Immature natural killer cell (primary cell): ENCODE measurements at regions not wholly inside any gene's neighbourhood (a gene's known extent, or its start where the extent isn't known, plus 50 kb on each side); places are given as distances from the start of the nearest gene placed in this dataset.
"Not testable (repeated sequence)": the region's sequence is repeated elsewhere in the genome, so short reads cannot be mapped to it uniquely, and the experiment has no call there.

Source experiments
- DNase-seq, 3 donors: peaks; one replicate each; pipeline ENCODE4 v3.0.0; 2022; ENCODE audit warnings: mixed read lengths in 1 of 3
- H3K27ac Mint-ChIP-seq, 6 donors: one replicate each; pipeline ENCODE4 v1.8.0; 2020; ENCODE audit warnings: mixed read lengths in 6 of 6, mild to moderate bottlenecking in 5 of 6, inconsistent platforms in 4 of 6, moderate library complexity in 3 of 6
- H3K27me3 Mint-ChIP-seq, 3 donors: one replicate each; pipeline ENCODE4 v1.8.0; 2020 to 2021; ENCODE audit warnings: low read depth in 3 of 3, mild to moderate bottlenecking in 3 of 3, mixed read lengths in 3 of 3, moderate library complexity in 3 of 3, inconsistent platforms in 1 of 3
- H3K36me3 Mint-ChIP-seq, 3 donors: one replicate each; pipeline ENCODE4 v1.8.0; 2020; ENCODE audit warnings: mixed read lengths in 3 of 3, inconsistent platforms in 2 of 3, mild to moderate bottlenecking in 2 of 3
- H3K4me1 Mint-ChIP-seq, 2 donors: one replicate each; pipeline ENCODE4 v1.8.0; 2020; ENCODE audit warnings: inconsistent platforms in 2 of 2, mild to moderate bottlenecking in 2 of 2, mixed read lengths in 2 of 2, moderate library complexity in 1 of 2
- H3K4me3 Mint-ChIP-seq, 5 donors: one replicate each; pipeline ENCODE4 v1.8.0; 2020; ENCODE audit warnings: mild to moderate bottlenecking in 5 of 5, mixed read lengths in 5 of 5, inconsistent platforms in 3 of 5, moderate library complexity in 3 of 5
- H3K9me3 Mint-ChIP-seq, 6 donors: one replicate each; pipeline ENCODE4 v1.8.0; 2020; ENCODE audit warnings: mild to moderate bottlenecking in 6 of 6, mixed read lengths in 6 of 6, inconsistent platforms in 4 of 6, moderate library complexity in 3 of 6

DNA sequence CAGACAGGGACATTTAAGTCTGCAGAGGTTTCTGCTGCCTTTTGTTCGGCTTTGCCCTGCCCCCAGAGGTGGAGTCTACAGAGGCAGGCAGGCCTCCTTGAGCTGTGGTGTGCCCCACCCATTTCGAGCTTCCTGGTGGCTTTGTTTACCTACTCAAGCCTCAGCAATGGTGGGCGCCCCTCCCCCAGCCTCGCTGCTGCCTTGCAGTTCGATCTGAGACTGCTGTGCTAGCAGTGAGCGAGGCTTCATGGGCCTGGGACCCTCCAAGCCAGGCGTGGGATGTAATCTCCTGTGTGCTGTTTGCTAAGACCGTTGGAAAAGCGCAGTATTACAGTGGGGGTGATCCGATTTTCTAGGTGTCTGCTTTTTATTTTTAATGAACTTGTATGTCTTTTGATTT lies 133.6 kb upstream of the NTRK2 start:
- Mint-ChIP-seq H3K27me3 (peaks cover 6 to 13% (median 8%) of the 10 kb centered on the region in 3 donors), H3K9me3 (peaks cover 8 to 32% (median 17%) of the 10 kb centered on the region in 6 donors)
- DNase-seq, H3K4me3 Mint-ChIP-seq, H3K4me1 Mint-ChIP-seq, H3K27ac Mint-ChIP-seq, H3K36me3 Mint-ChIP-seq: not testable (repeated sequence)

DNA sequence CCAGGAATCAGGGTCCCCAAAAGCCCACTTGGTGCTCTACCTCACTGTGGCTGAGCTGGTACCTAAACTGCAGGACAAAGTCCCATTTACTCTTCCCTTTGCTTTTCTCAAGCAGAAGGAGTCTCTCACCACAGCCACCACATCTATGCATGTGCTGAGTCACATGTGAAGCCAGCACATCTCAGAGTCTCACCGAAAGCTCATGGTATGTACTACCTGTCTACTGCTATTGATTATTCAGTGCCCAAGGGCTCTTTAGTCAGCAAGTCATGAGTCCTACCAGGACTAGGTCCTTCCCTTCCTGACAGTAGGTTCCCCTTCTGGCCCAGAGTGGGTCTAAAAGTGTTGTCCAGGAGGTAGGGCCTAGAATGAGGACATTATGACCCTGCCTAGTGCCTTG lies 130.7 kb upstream of the NTRK2 start:
- no peak for DNase-seq
- Mint-ChIP-seq H3K4me1 (no peaks in the 10 kb centered on the region), H3K9me3 (peaks cover 7 to 32% (median 16%) of the 10 kb centered on the region in 6 donors), H3K27me3 (peaks cover 8 to 13% (median 12%) of the 10 kb centered on the region in 3 donors), H3K4me3 (no peak overlapping the region), H3K27ac (no peak overlapping the region), H3K36me3 (peaks cover 0 to 9% (median 4%) of the 10 kb centered on the region in 3 donors)

DNA sequence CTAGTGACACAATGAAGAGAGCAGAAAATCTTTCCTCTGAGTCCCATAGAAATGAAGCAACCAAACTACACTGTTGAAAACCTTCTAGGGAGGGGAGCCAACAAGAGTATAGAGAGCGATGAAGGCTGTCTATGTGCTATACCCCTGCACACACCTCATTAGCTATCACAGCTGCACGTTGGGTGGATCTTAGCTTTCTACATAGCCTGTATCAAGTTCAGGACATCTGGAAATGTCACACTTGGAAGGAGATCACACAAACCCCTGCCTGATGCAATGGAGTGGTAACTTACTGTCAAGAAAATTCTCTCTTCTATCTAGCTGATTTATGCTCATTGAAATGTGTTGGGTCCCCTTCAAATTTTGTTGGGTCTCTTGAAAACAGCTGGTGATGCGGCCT lies 127.0 kb upstream of the NTRK2 start:
- no peak for DNase-seq
- H3K36me3 Mint-ChIP-seq: peaks cover 0 to 3% (median 3%) of the 10 kb centered on the region in 3 donors
- H3K27me3 Mint-ChIP-seq: peaks cover 2 to 10% (median 3%) of the 10 kb centered on the region in 3 donors
- no peaks in the 10 kb centered on the region for H3K4me1 Mint-ChIP-seq
- peaks cover 2 to 15% (median 5%) of the 10 kb centered on the region in 6 donors for H3K9me3 Mint-ChIP-seq
- H3K4me3 Mint-ChIP-seq: no peak overlapping the region
- no peak overlapping the region for H3K27ac Mint-ChIP-seq

DNA sequence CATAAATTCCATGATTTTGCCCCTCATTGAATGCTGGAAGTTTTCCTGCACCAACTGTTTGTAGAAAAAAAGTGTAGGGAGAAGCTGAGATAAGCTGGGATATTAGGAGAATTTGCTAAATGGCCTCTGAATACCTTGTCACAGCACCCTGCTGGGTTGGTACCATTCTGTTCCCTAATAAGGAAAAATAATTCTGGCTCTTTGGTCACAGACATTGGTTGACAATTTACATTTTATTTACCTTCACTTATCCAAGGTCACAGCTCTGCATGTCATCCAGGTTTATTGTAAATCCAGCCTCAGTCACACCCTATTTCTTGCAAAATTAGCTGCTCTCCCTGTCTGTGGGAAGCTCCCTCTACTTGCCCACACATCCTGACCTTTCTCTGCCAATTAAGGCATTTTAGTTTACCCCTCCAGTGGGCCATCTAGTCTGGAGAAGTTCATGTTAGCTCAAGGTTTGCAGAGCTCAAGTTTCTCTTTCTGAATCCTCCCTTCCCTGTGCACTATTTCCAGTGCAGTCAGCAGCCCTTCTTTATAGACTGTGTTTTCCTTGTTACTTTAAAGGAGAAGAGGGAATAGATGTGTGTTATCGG lies 115.4 kb upstream of the NTRK2 start:
- Mint-ChIP-seq H3K36me3 (no peaks in the 10 kb centered on the region), H3K4me1 (no peaks in the 10 kb centered on the region), H3K9me3 (peaks cover 0 to 1% (median 0%) of the 10 kb centered on the region in 6 donors), H3K27ac (no peak overlapping the region), H3K4me3 (no peak overlapping the region), H3K27me3 (peaks cover 8 to 18% (median 9%) of the 10 kb centered on the region in 3 donors)
- no peak for DNase-seq

DNA sequence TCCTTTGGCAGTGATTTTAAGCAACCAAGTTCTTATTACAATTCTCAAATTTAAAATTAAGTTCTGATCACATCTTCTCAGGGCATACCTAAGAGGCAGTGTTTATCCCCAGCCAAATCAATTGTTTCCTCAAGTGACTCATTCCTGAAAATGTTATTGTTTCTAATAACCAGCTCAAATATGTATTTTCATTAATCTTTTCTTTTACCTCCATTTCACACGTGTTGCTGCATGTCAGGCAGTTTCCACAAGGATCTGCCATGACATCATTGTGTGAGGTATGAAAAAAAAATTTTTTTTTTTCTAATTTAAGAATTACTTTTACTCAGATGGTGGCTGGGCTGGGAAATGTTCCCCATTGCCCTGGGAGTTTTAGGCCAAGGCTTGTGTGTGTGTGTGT lies 113.0 kb upstream of the NTRK2 start:
- H3K4me1 Mint-ChIP-seq: no peaks in the 10 kb centered on the region
- DNase-seq: no peak
- H3K4me3 Mint-ChIP-seq: no peak overlapping the region
- peaks cover 8 to 15% (median 9%) of the 10 kb centered on the region in 3 donors for H3K27me3 Mint-ChIP-seq
- H3K9me3 Mint-ChIP-seq: no peaks in the 10 kb centered on the region
- no peaks in the 10 kb centered on the region for H3K36me3 Mint-ChIP-seq
- H3K27ac Mint-ChIP-seq: no peak overlapping the region

DNA sequence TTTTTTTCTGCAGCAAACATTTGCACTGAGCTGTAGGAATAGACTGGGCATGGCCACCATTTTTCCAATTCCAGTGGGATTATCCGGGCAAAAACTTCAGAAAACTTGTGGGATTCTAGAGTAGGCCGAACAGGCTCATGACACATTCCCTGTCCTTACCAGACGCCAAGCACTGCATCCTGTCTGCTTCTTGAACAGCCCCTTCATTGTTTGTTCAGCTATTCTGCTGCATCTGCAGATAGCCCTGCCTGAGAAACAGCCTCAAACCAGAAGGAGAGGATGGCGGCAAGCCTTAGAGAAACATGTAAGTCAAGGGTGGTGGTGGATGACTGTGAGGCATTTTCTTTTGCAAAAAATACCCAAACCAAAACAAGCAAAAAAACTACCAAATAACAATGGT lies 111.8 kb upstream of the NTRK2 start:
- peaks cover 0 to 3% (median 0%) of the 10 kb centered on the region in 3 donors for H3K36me3 Mint-ChIP-seq
- no peak for DNase-seq
- H3K4me3 Mint-ChIP-seq: no peak overlapping the region
- H3K9me3 Mint-ChIP-seq: peaks cover 0 to 1% (median 0%) of the 10 kb centered on the region in 6 donors
- peaks cover 4 to 15% (median 12%) of the 10 kb centered on the region in 3 donors for H3K27me3 Mint-ChIP-seq
- H3K27ac Mint-ChIP-seq: no peak overlapping the region
- no peaks in the 10 kb centered on the region for H3K4me1 Mint-ChIP-seq

DNA sequence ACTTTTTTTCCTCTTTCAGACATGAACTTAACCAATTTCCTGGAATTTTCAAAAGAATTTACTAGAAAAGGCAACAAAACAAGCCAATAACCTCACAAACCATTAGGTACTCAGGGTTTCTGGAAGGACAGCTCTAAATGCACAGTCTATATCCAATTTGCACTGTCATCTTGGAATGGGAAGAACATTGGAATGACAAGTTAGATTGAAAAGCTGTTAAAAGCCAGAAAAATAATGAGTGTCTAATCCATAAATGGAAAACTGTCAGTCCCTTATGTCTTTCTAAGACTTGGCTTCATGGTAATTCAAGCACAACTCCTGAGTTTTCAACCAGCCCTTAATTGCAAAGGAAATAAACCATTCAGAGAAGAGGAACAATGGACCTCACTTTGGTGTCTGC lies 105.8 kb upstream of the NTRK2 start:
- Mint-ChIP-seq H3K4me3 (no peak overlapping the region), H3K4me1 (no peaks in the 10 kb centered on the region), H3K9me3 (peaks cover 0 to 1% (median 0%) of the 10 kb centered on the region in 6 donors)

DNA sequence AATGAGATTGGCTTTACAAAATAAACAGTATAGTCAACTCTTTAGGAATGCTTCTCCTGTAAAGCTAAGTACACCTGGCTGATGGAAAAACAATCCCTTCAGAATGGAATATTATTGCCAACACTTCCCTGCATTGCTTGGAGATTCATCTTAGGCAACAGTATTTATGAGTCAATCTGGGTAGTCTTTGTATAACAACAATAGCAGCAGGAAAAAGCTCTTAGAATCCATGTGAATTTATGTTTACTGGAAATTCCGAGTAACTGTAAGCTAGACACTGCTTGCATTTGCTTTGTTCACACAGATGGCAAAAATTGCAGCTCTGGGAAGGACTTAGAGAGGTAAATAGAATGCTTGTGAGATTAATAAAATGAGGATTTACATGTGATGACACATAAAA lies 101.7 kb upstream of the NTRK2 start:
- Mint-ChIP-seq H3K36me3 (no peaks in the 10 kb centered on the region), H3K4me1 (no peaks in the 10 kb centered on the region), H3K27ac (no peak overlapping the region), H3K4me3 (no peak overlapping the region), H3K9me3 (no peaks in the 10 kb centered on the region), H3K27me3 (peaks cover 2 to 8% (median 5%) of the 10 kb centered on the region in 3 donors)
- no peak for DNase-seq

More for the DNA sequence above, 105.8 kb upstream of the NTRK2 start:
- H3K27ac Mint-ChIP-seq: no peak overlapping the region
- peaks cover 0 to 3% (median 0%) of the 10 kb centered on the region in 3 donors for H3K36me3 Mint-ChIP-seq
- H3K27me3 Mint-ChIP-seq: peaks cover 5% of the 10 kb centered on the region in 3 donors
- no peak for DNase-seq

DNA sequence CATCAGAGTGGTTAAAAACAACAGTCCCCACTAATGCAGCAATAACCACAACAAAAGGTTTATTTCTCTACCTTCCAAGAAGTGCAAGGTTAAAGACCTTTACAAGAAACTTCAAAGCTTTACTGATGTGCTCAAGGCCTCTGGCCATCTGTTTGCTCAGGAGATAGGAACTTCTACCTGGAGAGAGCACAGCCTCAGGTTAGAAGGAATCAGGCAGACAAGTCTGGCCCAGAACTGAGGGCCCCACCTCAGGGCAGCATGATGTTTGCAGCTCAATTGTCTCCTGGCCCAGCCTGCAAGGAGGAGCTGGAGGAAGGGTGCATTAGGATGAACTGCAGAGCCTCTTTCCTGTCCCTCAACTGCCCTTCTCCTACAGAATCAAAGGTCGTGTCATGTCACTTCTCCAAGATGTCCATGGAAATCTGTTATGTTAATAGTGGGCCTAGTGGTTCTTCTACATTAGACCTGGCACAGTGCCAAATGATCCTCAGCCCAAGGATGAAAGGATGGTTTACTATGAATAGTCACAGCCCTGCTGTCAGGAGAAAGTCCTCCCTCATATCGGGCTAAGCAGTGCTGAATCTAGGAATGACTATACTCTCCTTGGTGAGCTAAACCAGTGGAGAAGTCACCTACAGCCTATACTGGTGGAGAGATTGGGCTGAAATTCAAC lies 98.9 kb upstream of the NTRK2 start:
- H3K27ac Mint-ChIP-seq: no peak overlapping the region
- H3K36me3 Mint-ChIP-seq: no peaks in the 10 kb centered on the region
- H3K4me1 Mint-ChIP-seq: no peaks in the 10 kb centered on the region
- H3K9me3 Mint-ChIP-seq: peaks cover 0 to 3% (median 0%) of the 10 kb centered on the region in 6 donors
- no peak overlapping the region for H3K4me3 Mint-ChIP-seq
- DNase-seq: no peak
- peaks cover 0 to 8% (median 5%) of the 10 kb centered on the region in 3 donors for H3K27me3 Mint-ChIP-seq

DNA sequence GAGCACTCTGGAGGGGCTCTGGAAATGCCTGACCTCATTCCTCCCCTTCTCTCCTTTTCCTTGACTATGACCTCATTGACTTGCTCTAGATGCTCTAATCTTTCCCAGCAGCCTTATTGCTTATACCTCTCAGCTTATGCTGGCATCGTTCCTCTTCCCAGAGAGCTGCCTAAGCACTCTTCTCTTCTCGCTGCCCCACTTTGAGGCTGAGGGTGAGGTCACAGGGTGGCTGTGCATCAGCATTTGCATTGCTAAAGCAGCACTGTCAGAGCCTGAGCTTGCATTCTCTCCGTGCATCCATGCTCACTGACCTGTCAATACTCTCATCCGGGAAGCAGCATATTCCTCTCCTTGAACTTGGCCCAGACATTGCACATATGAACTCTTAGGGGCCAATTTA lies 96.4 kb upstream of the NTRK2 start:
- H3K36me3 Mint-ChIP-seq: no peaks in the 10 kb centered on the region
- H3K4me1 Mint-ChIP-seq: no peaks in the 10 kb centered on the region
- no peak overlapping the region for H3K27ac Mint-ChIP-seq
- no peak overlapping the region for H3K4me3 Mint-ChIP-seq
- peaks cover 0 to 10% (median 6%) of the 10 kb centered on the region in 3 donors for H3K27me3 Mint-ChIP-seq
- peaks cover 0 to 3% (median 0%) of the 10 kb centered on the region in 6 donors for H3K9me3 Mint-ChIP-seq
- DNase-seq: no peak

DNA sequence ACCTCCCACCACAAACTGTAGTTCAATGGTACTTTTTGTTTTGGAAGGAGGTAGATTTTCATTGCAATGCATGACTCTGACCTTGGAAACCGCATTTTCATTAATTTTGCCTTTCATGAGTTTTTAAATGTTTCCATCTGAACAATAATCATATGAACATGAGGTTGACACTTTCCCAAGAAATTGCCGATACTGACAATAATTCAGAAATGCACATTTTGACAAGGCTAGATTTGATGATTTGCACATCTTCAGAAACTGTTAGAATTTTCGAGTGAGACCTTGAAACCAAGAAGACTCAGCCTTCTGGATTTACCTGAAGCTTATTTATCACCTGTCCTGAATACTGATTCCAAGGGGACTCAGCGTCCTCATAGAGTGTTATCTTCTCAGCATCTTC lies 93.8 kb upstream of the NTRK2 start:
- H3K9me3 Mint-ChIP-seq: peaks cover 0 to 5% (median 0%) of the 10 kb centered on the region in 6 donors
- H3K27me3 Mint-ChIP-seq: peaks cover 0 to 10% (median 10%) of the 10 kb centered on the region in 3 donors
- H3K27ac Mint-ChIP-seq: no peak overlapping the region
- H3K4me3 Mint-ChIP-seq: no peak overlapping the region
- no peak for DNase-seq
- no peaks in the 10 kb centered on the region for H3K4me1 Mint-ChIP-seq
- H3K36me3 Mint-ChIP-seq: no peaks in the 10 kb centered on the region

DNA sequence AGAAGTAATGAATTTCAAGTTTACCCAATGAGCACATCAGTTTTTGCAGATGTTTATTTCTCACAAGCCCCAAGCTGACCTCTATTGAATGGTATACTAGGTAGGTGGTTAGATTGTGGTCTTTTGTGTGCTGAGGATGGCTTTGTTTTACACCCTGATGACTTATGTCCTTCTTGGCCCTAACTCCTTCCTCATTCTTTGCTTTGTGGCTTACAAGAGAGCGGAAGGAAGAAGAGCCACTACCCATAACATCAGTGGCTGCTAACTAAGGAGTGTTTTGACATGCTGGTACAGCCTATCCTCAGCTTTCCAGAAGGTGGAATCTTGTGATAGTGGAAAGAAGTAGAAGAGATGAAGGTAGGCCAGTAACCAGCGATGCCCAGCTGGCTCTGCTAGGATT lies 85.7 kb upstream of the NTRK2 start:
- no peak overlapping the region for H3K27ac Mint-ChIP-seq
- H3K4me3 Mint-ChIP-seq: no peak overlapping the region
- H3K4me1 Mint-ChIP-seq: peaks cover 0 to 6% of the 10 kb centered on the region in 2 donors
- H3K9me3 Mint-ChIP-seq: peaks cover 0 to 2% (median 0%) of the 10 kb centered on the region in 6 donors
- H3K36me3 Mint-ChIP-seq: peaks cover 0 to 4% (median 0%) of the 10 kb centered on the region in 3 donors
- no peak for DNase-seq
- H3K27me3 Mint-ChIP-seq: peaks cover 2 to 6% (median 4%) of the 10 kb centered on the region in 3 donors

DNA sequence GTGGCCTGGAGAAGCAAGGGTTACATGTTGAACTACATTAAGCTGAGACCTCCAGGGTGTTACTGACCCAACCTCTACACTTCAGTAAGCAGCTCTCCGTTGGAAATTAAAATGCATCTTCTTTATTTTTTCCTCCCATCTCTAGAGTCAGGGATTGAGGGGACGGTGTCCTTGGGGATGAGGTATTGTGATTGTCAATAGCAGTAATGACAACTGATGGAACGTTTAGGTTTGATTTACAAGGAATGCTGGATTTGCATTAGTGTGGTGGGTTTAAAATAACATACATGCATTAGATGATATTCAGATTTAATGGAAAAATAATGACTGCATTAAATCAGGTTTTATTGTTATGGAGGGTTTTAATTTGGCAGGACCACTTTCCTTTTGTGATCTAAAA lies 82.9 kb upstream of the NTRK2 start:
- Mint-ChIP-seq H3K4me3 (no peak overlapping the region), H3K27me3 (peaks cover 2 to 6% (median 5%) of the 10 kb centered on the region in 3 donors), H3K36me3 (peaks cover 0 to 4% (median 0%) of the 10 kb centered on the region in 3 donors), H3K4me1 (peaks cover 0 to 6% of the 10 kb centered on the region in 2 donors), H3K27ac (no peak overlapping the region), H3K9me3 (no peaks in the 10 kb centered on the region)
- no peak for DNase-seq

DNA sequence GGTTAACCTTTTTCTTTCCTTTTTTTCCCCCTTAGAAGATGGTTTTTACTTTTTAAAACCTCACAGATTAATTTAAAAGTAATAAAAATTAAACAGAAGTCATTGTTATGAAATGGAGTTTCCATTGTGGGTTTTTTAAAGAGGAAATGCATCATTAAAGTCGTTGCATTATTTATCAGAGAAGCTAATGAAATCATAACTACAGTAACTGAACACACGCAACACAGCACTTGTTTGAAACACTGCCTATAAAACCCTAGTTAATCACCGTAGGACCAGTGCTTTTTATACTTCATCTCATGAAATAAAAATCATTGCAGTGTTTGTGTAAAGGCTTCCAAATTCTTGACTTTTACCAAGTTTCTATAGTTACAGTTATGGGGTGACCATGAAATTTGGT lies 82.4 kb upstream of the NTRK2 start:
- Mint-ChIP-seq H3K27ac (no peak overlapping the region), H3K4me3 (no peak overlapping the region), H3K36me3 (peaks cover 0 to 4% (median 0%) of the 10 kb centered on the region in 3 donors), H3K9me3 (no peaks in the 10 kb centered on the region), H3K27me3 (peaks cover 2 to 6% (median 5%) of the 10 kb centered on the region in 3 donors), H3K4me1 (peaks cover 0 to 6% of the 10 kb centered on the region in 2 donors)
- DNase-seq: no peak
